Neural cell (in vitro differentiated cells): ENCODE measurements at regions not wholly inside any gene's neighbourhood (a gene's known extent, or its start where the extent isn't known, plus 50 kb on each side); places are given as distances from the start of the nearest gene placed in this dataset.

Experiments used
- H2AFZ ChIP-seq: fragments of 200-600, 300-800 bp; sonication (generic), shearing (Covaris generic); 2 replicates; pipeline ENCODE4 v1.6.0; 2014; ENCODE audit warnings: low read depth, mild to moderate bottlenecking, antibody characterized with exemption, low read length, moderate library complexity
- H3F3A ChIP-seq: fragments of 200-600 bp; shearing (Covaris generic); 2 replicates; pipeline ENCODE4 v1.6.1; 2016; ENCODE audit warnings: mild to moderate bottlenecking, moderate library complexity, mixed read lengths, antibody characterized with exemption, low read length; ENCODE audit not compliant: insufficient read depth, poor library complexity, severe bottlenecking
- H3K27ac ChIP-seq: fragments of 200-600, 300-800 bp; sonication (generic), shearing (Covaris generic); 2 replicates; pipeline ENCODE4 v1.5.1; 2014; ENCODE audit warnings: mild to moderate bottlenecking, low read length, moderate library complexity
- H3K27me3 ChIP-seq: fragments of 300-800, 200-600 bp; sonication (generic), shearing (Covaris generic); 2 replicates; pipeline ENCODE4 v1.6.0; 2014; ENCODE audit warnings: mild to moderate bottlenecking, low read depth, low read length, moderate library complexity; ENCODE audit not compliant: insufficient read depth
- H3K36me3 ChIP-seq: fragments of 300-800, 200-600 bp; sonication (generic), shearing (Covaris generic); 2 replicates; pipeline ENCODE4 v1.5.1; 2014; ENCODE audit warnings: mild to moderate bottlenecking, antibody characterized with exemption, low read length, moderate library complexity; ENCODE audit not compliant: insufficient read depth
- H3K4me2 ChIP-seq: fragments of 300-800, 200-600 bp; sonication (generic), shearing (Covaris generic); 2 replicates; pipeline ENCODE4 v1.6.0; 2014; ENCODE audit warnings: mild to moderate bottlenecking, low read length
- H3K4me3 ChIP-seq: fragments of 300-800, 200-600 bp; sonication (generic), shearing (Covaris generic); 2 replicates; pipeline ENCODE4 v1.5.1; 2014; ENCODE audit warnings: mild to moderate bottlenecking, low read length, moderate library complexity
- H3K79me2 ChIP-seq: fragments of 200-600 bp; shearing (Covaris generic); replicated peaks from 2 replicates; pipeline ENCODE4 v1.6.0; 2014; ENCODE audit warnings: mild to moderate bottlenecking, low read length, moderate library complexity; ENCODE audit not compliant: insufficient read depth
- H3K9ac ChIP-seq: fragments of 300-800, 200-600 bp; sonication (generic), shearing (Covaris generic); 2 replicates; pipeline ENCODE4 v1.6.1; 2016; ENCODE audit warnings: mild to moderate bottlenecking, low read length, mixed read lengths
- H3K9me2 ChIP-seq: fragments of 200-600 bp; shearing (Covaris generic); 2 replicates; pipeline ENCODE4 v1.6.1; 2016; ENCODE audit warnings: mild to moderate bottlenecking, low read length, mixed read lengths; ENCODE audit not compliant: insufficient read depth
- H3K9me3 ChIP-seq: fragments of 200-600, 300-800 bp; sonication (generic), shearing (Covaris generic); 2 replicates; pipeline ENCODE4 v1.6.1; 2016; ENCODE audit warnings: mild to moderate bottlenecking, mixed run types, low read length, moderate library complexity, mixed read lengths
- H4K20me1 ChIP-seq: fragments of 200-600 bp; shearing (Covaris generic); 2 replicates; pipeline ENCODE4 v1.6.1; 2016; ENCODE audit warnings: mild to moderate bottlenecking, mixed run types; ENCODE audit not compliant: insufficient read depth
- CTCF ChIP-seq: fragments of 450-650 bp; IDR thresholded peaks from 2 replicates; pipeline ENCODE4 v1.5.1; 2014; ENCODE audit warnings: antibody characterized with exemption, mild to moderate bottlenecking, moderate library complexity; ENCODE audit not compliant: poor library complexity, severe bottlenecking
- EP300 ChIP-seq: fragments of 450-650 bp; conservative IDR thresholded peaks from 2 replicates; pipeline ENCODE4 v1.6.1; 2014; ENCODE audit warnings: antibody characterized with exemption, mild to moderate bottlenecking, moderate library complexity; ENCODE audit not compliant: poor library complexity, severe bottlenecking
- EZH2 ChIP-seq: fragments of 200-600, 300-800 bp; shearing (Covaris generic), sonication (generic); IDR thresholded peaks from 2 replicates; pipeline ENCODE4 v1.6.1; 2014; ENCODE audit warnings: antibody characterized with exemption, low read length, borderline replicate concordance, mild to moderate bottlenecking; ENCODE audit not compliant: insufficient read depth, poor library complexity, severe bottlenecking
- MXI1 ChIP-seq: fragments of 450-650 bp; conservative IDR thresholded peaks from 2 replicates; pipeline ENCODE4 v1.6.1; 2014; ENCODE audit warnings: antibody characterized with exemption, mild to moderate bottlenecking; ENCODE audit not compliant: poor library complexity, severe bottlenecking
- POLR2AphosphoS5 ChIP-seq: IDR thresholded peaks from 2 replicates; pipeline ENCODE4 v1.6.1; 2012
- RAD21 ChIP-seq: fragments of 450-650 bp; conservative IDR thresholded peaks from 2 replicates; pipeline ENCODE4 v1.6.1; 2014; ENCODE audit warnings: antibody characterized with exemption, mild to moderate bottlenecking, moderate library complexity
- REST ChIP-seq: IDR thresholded peaks from 2 replicates; pipeline ENCODE4 v1.6.1; 2012; ENCODE audit warnings: borderline replicate concordance
- SMC3 ChIP-seq: fragments of 450-650 bp; conservative IDR thresholded peaks from 2 replicates; pipeline ENCODE4 v1.6.1; 2014; ENCODE audit warnings: antibody characterized with exemption, mild to moderate bottlenecking, moderate library complexity; ENCODE audit not compliant: poor library complexity
- TAF1 ChIP-seq: IDR thresholded peaks from 2 replicates; pipeline ENCODE4 v1.6.1; 2012; ENCODE audit warnings: low read depth

GRCh38 chr10:78393094-78393493 lies 359.4 kb downstream of the RPS24 start:
- TF ChIP-seq RAD21 (no peak), POLR2AphosphoS5 (no peak), CTCF (no peak)
- no peaks in the 10 kb centered on the region for H3K79me2 ChIP-seq
- H3K36me3 ChIP-seq: no peaks in the 10 kb centered on the region
- H3K4me2 ChIP-seq: no peak overlapping the region
- H4K20me1 ChIP-seq: no peaks in the 10 kb centered on the region
- H2AFZ ChIP-seq: no peak overlapping the region
- no peak overlapping the region for H3K27ac ChIP-seq
- no peaks in the 10 kb centered on the region for H3K9me3 ChIP-seq
- H3F3A ChIP-seq: no peaks in the 10 kb centered on the region
- H3K27me3 ChIP-seq: no peaks in the 10 kb centered on the region
- H3K9me2 ChIP-seq: no peaks in the 10 kb centered on the region
- H3K4me3 ChIP-seq: no peak overlapping the region
- H3K9ac ChIP-seq: no peak overlapping the region

- Histone ChIP-seq H3K4me2 (no peak overlapping the region), H3K4me3 (no peak overlapping the region), H3K27ac (no peak overlapping the region), H3K9me3 (no peaks in the 10 kb centered on the region), H3K79me2 (no peaks in the 10 kb centered on the region), H2AFZ (no peak overlapping the region), H3F3A (no peaks in the 10 kb centered on the region), H3K9me2 (no peaks in the 10 kb centered on the region), H3K36me3 (no peaks in the 10 kb centered on the region), H3K27me3 (no peaks in the 10 kb centered on the region), H3K9ac (no peak overlapping the region), H4K20me1 (no peaks in the 10 kb centered on the region)
- TF ChIP-seq CTCF (no peak), EZH2 (no peak), RAD21 (no peak), EP300 (no peak), SMC3 (no peak), MXI1 (no peak)
Measured at GRCh38 chr10:78394047-78394446, 360.4 kb downstream of the RPS24 start.

GRCh38 chr10:78395162-78395561 lies 361.5 kb downstream of the RPS24 start:
- Histone ChIP-seq H3K9me2 (no peaks in the 10 kb centered on the region), H3K27ac (no peak overlapping the region), H3K4me2 (no peak overlapping the region), H3F3A (no peaks in the 10 kb centered on the region), H3K79me2 (no peaks in the 10 kb centered on the region), H2AFZ (no peak overlapping the region), H3K9ac (no peak overlapping the region), H4K20me1 (no peaks in the 10 kb centered on the region), H3K4me3 (no peak overlapping the region), H3K9me3 (no peaks in the 10 kb centered on the region), H3K27me3 (no peaks in the 10 kb centered on the region), H3K36me3 (no peaks in the 10 kb centered on the region)
- no peak for TF ChIP-seq TAF1
- no peak for TF ChIP-seq EP300
- no peak for TF ChIP-seq REST
- TF ChIP-seq MXI1: no peak
- TF ChIP-seq RAD21: no peak
- no peak for TF ChIP-seq CTCF
- no peak for TF ChIP-seq SMC3
- TF ChIP-seq POLR2AphosphoS5: no peak
- TF ChIP-seq EZH2: no peak
